Stimulated activated CD8-positive, alpha-beta memory T cell treated with anti-CD3 and anti-CD28 coated beads, Interleukin-12 subunit alpha, Interleukin-12 subunit beta, amount 100 ng/mL, for 1 hour (primary cell): ENCODE measurements at regions not wholly inside any gene's neighbourhood (a gene's known extent, or its start where the extent isn't known, plus 50 kb on each side); places are given as distances from the start of the nearest gene placed in this dataset.
A peak's percentile ranks its signal among the peaks of the same experiment; 100 is the strongest.

Source experiments
- DNase-seq: peaks from one replicate; pipeline ENCODE4 v3.0.0-alpha.2; 2020; ENCODE audit warnings: low read depth

- peak; percentile 3 for DNase-seq
Observed at GRCh38 chr5:14983666-14984441, 112.3 kb upstream of the ANKH start.

GRCh38 chr5:14980698-14981097 lies 109.1 kb upstream of the ANKH start:
- DNase-seq, result no peak

GRCh38 chr5:14977058-14977685 lies 105.6 kb upstream of the ANKH start:
- no peak for DNase-seq

- DNase-seq, result no peak
Observed at GRCh38 chr5:14976486-14976885, 104.9 kb upstream of the ANKH start.

GRCh38 chr5:14971873-14972272 lies 100.3 kb upstream of the ANKH start:
- DNase-seq, result no peak

GRCh38 chr5:14968796-14969195 lies 97.2 kb upstream of the ANKH start:
- DNase-seq, result no peak

GRCh38 chr5:14967166-14967565 lies 95.6 kb upstream of the ANKH start:
- no peak for DNase-seq

- no peak for DNase-seq
Observed at GRCh38 chr5:14965815-14966214, 94.2 kb upstream of the ANKH start.

- DNase-seq, result no peak
Observed at GRCh38 chr5:14962604-14963003, 91.0 kb upstream of the ANKH start.

- no peak for DNase-seq
Observed at GRCh38 chr5:14960120-14960462, 88.5 kb upstream of the ANKH start.

GRCh38 chr5:14959399-14960119 lies 88.0 kb upstream of the ANKH start:
- no peak for DNase-seq

- DNase-seq, result no peak
Observed at GRCh38 chr5:14958188-14958587, 86.6 kb upstream of the ANKH start.

- no peak for DNase-seq
Observed at GRCh38 chr5:14956423-14957046, 85.0 kb upstream of the ANKH start.

GRCh38 chr5:14954616-14955343 lies 83.2 kb upstream of the ANKH start:
- DNase-seq, result no peak

- DNase-seq, result no peak
Observed at GRCh38 chr5:14954216-14954615, 82.6 kb upstream of the ANKH start.

GRCh38 chr5:14953075-14953607 lies 81.6 kb upstream of the ANKH start:
- DNase-seq, result no peak

- DNase-seq, result no peak
Observed at GRCh38 chr5:14948383-14948782, 76.8 kb upstream of the ANKH start.

GRCh38 chr5:14946815-14947620 lies 75.4 kb upstream of the ANKH start:
- peak; percentile 7 for DNase-seq

- no peak for DNase-seq
Observed at GRCh38 chr5:14945450-14945849, 73.9 kb upstream of the ANKH start.

GRCh38 chr5:14944996-14945395 lies 73.4 kb upstream of the ANKH start:
- no peak for DNase-seq

- DNase-seq, result no peak
Observed at GRCh38 chr5:14944350-14944739, 72.8 kb upstream of the ANKH start.
